SH-SY5Y (cell line): ENCODE measurements at regions not wholly inside any gene's neighbourhood (a gene's known extent, or its start where the extent isn't known, plus 50 kb on each side); places are given as distances from the start of the nearest gene placed in this dataset.

Experiments
- GATA2 ChIP-seq: IDR thresholded peaks from 2 replicates; pipeline ENCODE4 v1.6.1; 2011; ENCODE audit warnings: mild to moderate bottlenecking, low read depth, low read length
- GATA3 ChIP-seq: IDR thresholded peaks from 2 replicates; pipeline ENCODE4 v1.6.1; 2011; ENCODE audit warnings: low read depth, mild to moderate bottlenecking, low read length, moderate library complexity

DNA sequence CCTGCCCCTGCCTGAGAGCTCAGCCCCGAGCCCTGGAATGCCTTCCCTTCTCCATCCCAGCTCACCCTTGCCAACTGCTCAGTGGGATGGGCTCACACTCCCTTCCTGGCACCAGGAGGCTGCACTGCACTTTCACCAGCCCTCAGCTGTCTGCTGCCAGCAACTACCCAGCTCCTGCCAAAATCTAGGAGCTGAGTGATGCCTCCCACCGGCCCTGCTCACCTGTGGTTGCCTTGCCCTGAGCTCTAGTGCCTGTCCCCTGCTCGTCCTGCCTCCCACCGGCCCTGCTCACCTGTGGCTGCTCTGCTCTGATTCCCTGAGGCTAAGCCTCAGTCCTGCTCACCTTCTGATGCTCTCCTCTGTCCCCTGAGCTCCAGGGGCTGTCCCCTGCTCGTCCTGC is 119.8 kb downstream of the TMEM121 start:
- TF ChIP-seq GATA3: no peak
- no peak for TF ChIP-seq GATA2
